Activated naive CD4-positive, alpha-beta T cell treated with anti-CD3 and anti-CD28 coated beads for 36 hours (primary cell): ENCODE measurements at regions not wholly inside any gene's neighbourhood (a gene's known extent, or its start where the extent isn't known, plus 50 kb on each side); places are given as distances from the start of the nearest gene placed in this dataset.

Source experiments
- CTCF ChIA-PET: fragments of 350-600 bp; sonication (Branson Sonifier 250); formaldehyde crosslinking; loops from one replicate; lab custom pipeline; 2021; ENCODE audit warnings: antibody characterized with exemption; lab: Charles Lee
- DNase-seq: peaks from one replicate; pipeline ENCODE4 v3.0.0-alpha.2; 2020
- H3K27ac Mint-ChIP-seq: one replicate; pipeline ENCODE4 v1.8.0; 2021; ENCODE audit warnings: mild to moderate bottlenecking, mixed read lengths
- H3K27me3 Mint-ChIP-seq: one replicate; pipeline ENCODE4 v1.8.0; 2021; ENCODE audit warnings: low read depth, mixed read lengths
- H3K36me3 Mint-ChIP-seq: one replicate; pipeline ENCODE4 v1.8.0; 2021; ENCODE audit warnings: low read depth, mixed read lengths
- H3K4me1 Mint-ChIP-seq: one replicate; pipeline ENCODE4 v1.8.0; 2021; ENCODE audit warnings: low read depth, mixed read lengths
- H3K4me3 Mint-ChIP-seq: one replicate; pipeline ENCODE4 v1.8.0; 2021; ENCODE audit warnings: mild to moderate bottlenecking, moderate library complexity, mixed read lengths
- H3K9me3 Mint-ChIP-seq: one replicate; pipeline ENCODE4 v1.8.0; 2021; ENCODE audit warnings: mixed read lengths
- intact Hi-C: fragments of 100-400 bp; cut with micrococcal nuclease; formaldehyde crosslinking; loops from one replicate; pipeline ENCODE4 v1.15.1; 2023

GRCh38 chr15:94580211-94580885 is 349.0 kb downstream of the MCTP2 start:
- peaks cover 65% of the 10 kb centered on the region for H3K27me3 Mint-ChIP-seq
- H3K9me3 Mint-ChIP-seq: no peaks in the 10 kb centered on the region
- DNase-seq: no peak
- intact Hi-C loops: loop anchor here (5.0 to 10.0 kb wide), 5 partner anchors 87 to 1777 kb away; no protein-coding TSS in a partner anchor
- H3K27ac Mint-ChIP-seq: no peak overlapping the region
- peaks cover 24% of the 10 kb centered on the region for H3K4me1 Mint-ChIP-seq
- CTCF ChIA-PET: interaction anchor here (1.5 kb wide), 1 partner anchor 8 kb away, joined by 5 read pairs; no protein-coding TSS in a partner anchor
- H3K36me3 Mint-ChIP-seq: no peaks in the 10 kb centered on the region
- H3K4me3 Mint-ChIP-seq: no peak overlapping the region

- H3K36me3 Mint-ChIP-seq: no peaks in the 10 kb centered on the region
- H3K27me3 Mint-ChIP-seq: peaks cover 71% of the 10 kb centered on the region
- DNase-seq: peak; percentile 66
- H3K27ac Mint-ChIP-seq: no peak overlapping the region
- CTCF ChIA-PET: interaction anchor here (0.6 to 1.5 kb wide), 6 partner anchors 9 to 89 kb away, joined by 3 to 5 read pairs (median 3); no protein-coding TSS in a partner anchor
- intact Hi-C loops: loop anchor here (1.0 to 10.0 kb wide), 7 partner anchors 85 to 1775 kb away; no protein-coding TSS in a partner anchor
- H3K4me3 Mint-ChIP-seq: no peak overlapping the region
- H3K9me3 Mint-ChIP-seq: no peaks in the 10 kb centered on the region
- H3K4me1 Mint-ChIP-seq: peaks cover 31% of the 10 kb centered on the region
Measured at GRCh38 chr15:94582368-94582767, 351.0 kb downstream of the MCTP2 start.

- Mint-ChIP-seq H3K4me3 (peak overlapping the region; percentile 65), H3K27ac (no peak overlapping the region), H3K4me1 (peaks cover 31% of the 10 kb centered on the region), H3K27me3 (peaks cover 76% of the 10 kb centered on the region), H3K9me3 (no peaks in the 10 kb centered on the region), H3K36me3 (no peaks in the 10 kb centered on the region)
- intact Hi-C loops: loop anchor here (1.0 to 10.0 kb wide), 8 partner anchors 25 to 1772 kb away; partner anchors contain the start of gene MCTP2
- peak; percentile 88 for DNase-seq
- CTCF ChIA-PET: no interaction called here
Measured at GRCh38 chr15:94584833-94585244, 353.5 kb downstream of the MCTP2 start.

GRCh38 chr15:94586099-94586498 is 354.7 kb downstream of the MCTP2 start:
- Mint-ChIP-seq H3K9me3 (no peaks in the 10 kb centered on the region), H3K4me1 (peaks cover 31% of the 10 kb centered on the region), H3K36me3 (no peaks in the 10 kb centered on the region), H3K27me3 (peaks cover 74% of the 10 kb centered on the region), H3K4me3 (no peak overlapping the region), H3K27ac (no peak overlapping the region)
- no peak for DNase-seq
- CTCF ChIA-PET: no interaction called here
- intact Hi-C loops: loop anchor here (5.0 to 10.0 kb wide), 3 partner anchors 281 to 439 kb away; partner anchors contain the start of gene MCTP2

GRCh38 chr15:94587113-94587512 is 355.8 kb downstream of the MCTP2 start:
- H3K9me3 Mint-ChIP-seq: no peaks in the 10 kb centered on the region
- H3K36me3 Mint-ChIP-seq: no peaks in the 10 kb centered on the region
- H3K27ac Mint-ChIP-seq: no peak overlapping the region
- H3K4me1 Mint-ChIP-seq: peaks cover 29% of the 10 kb centered on the region
- intact Hi-C loops: loop anchor here (5.0 to 10.0 kb wide), 3 partner anchors 282 to 438 kb away; partner anchors contain the start of gene MCTP2
- H3K4me3 Mint-ChIP-seq: no peak overlapping the region
- H3K27me3 Mint-ChIP-seq: peaks cover 69% of the 10 kb centered on the region
- CTCF ChIA-PET: no interaction called here
- no peak for DNase-seq

- H3K27me3 Mint-ChIP-seq: peaks cover 68% of the 10 kb centered on the region
Measured at GRCh38 chr15:94588993-94589392, 357.6 kb downstream of the MCTP2 start.

GRCh38 chr15:94592495-94592894 is 361.1 kb downstream of the MCTP2 start:
- no peaks in the 10 kb centered on the region for H3K9me3 Mint-ChIP-seq
- H3K36me3 Mint-ChIP-seq: no peaks in the 10 kb centered on the region
- no peak overlapping the region for H3K4me3 Mint-ChIP-seq
- no peak overlapping the region for H3K27ac Mint-ChIP-seq
- DNase-seq: no peak
- CTCF ChIA-PET: no interaction called here
- H3K4me1 Mint-ChIP-seq: no peaks in the 10 kb centered on the region
- H3K27me3 Mint-ChIP-seq: peaks cover 71% of the 10 kb centered on the region
- intact Hi-C loops: no loop called here

More at GRCh38 chr15:94588993-94589392, 357.6 kb downstream of the MCTP2 start:
- DNase-seq: no peak
- Mint-ChIP-seq H3K4me1 (peaks cover 21% of the 10 kb centered on the region), H3K4me3 (no peak overlapping the region), H3K36me3 (no peaks in the 10 kb centered on the region), H3K9me3 (no peaks in the 10 kb centered on the region), H3K27ac (no peak overlapping the region)
- CTCF ChIA-PET: no interaction called here
- intact Hi-C loops: loop anchor here (5.0 to 10.0 kb wide), 3 partner anchors 284 to 436 kb away; partner anchors contain the start of gene MCTP2

GRCh38 chr15:94596707-94597106 is 365.3 kb downstream of the MCTP2 start:
- Mint-ChIP-seq H3K9me3 (no peaks in the 10 kb centered on the region), H3K4me3 (no peak overlapping the region), H3K4me1 (no peaks in the 10 kb centered on the region), H3K27me3 (peaks cover 62% of the 10 kb centered on the region), H3K27ac (no peak overlapping the region), H3K36me3 (no peaks in the 10 kb centered on the region)
- CTCF ChIA-PET: no interaction called here
- no peak for DNase-seq
- intact Hi-C loops: no loop called here

- Mint-ChIP-seq H3K4me3 (no peak overlapping the region), H3K27me3 (peaks cover 53% of the 10 kb centered on the region), H3K4me1 (no peaks in the 10 kb centered on the region), H3K9me3 (no peaks in the 10 kb centered on the region), H3K36me3 (no peaks in the 10 kb centered on the region), H3K27ac (no peak overlapping the region)
- intact Hi-C loops: no loop called here
- CTCF ChIA-PET: no interaction called here
- no peak for DNase-seq
Measured at GRCh38 chr15:94600505-94600904, 369.1 kb downstream of the MCTP2 start.

GRCh38 chr15:94602754-94603470 is 371.6 kb downstream of the MCTP2 start:
- DNase-seq: no peak
- CTCF ChIA-PET: no interaction called here
- H3K4me3 Mint-ChIP-seq: no peak overlapping the region
- peaks cover 56% of the 10 kb centered on the region for H3K27me3 Mint-ChIP-seq
- H3K36me3 Mint-ChIP-seq: no peaks in the 10 kb centered on the region
- no peak overlapping the region for H3K27ac Mint-ChIP-seq
- H3K4me1 Mint-ChIP-seq: peaks cover 8% of the 10 kb centered on the region
- no peaks in the 10 kb centered on the region for H3K9me3 Mint-ChIP-seq
- intact Hi-C loops: no loop called here

GRCh38 chr15:94606286-94606685 is 374.9 kb downstream of the MCTP2 start:
- Mint-ChIP-seq H3K9me3 (no peaks in the 10 kb centered on the region), H3K36me3 (no peaks in the 10 kb centered on the region), H3K4me1 (peaks cover 8% of the 10 kb centered on the region), H3K4me3 (no peak overlapping the region), H3K27ac (no peak overlapping the region), H3K27me3 (peaks cover 53% of the 10 kb centered on the region)
- intact Hi-C loops: no loop called here
- DNase-seq: no peak
- CTCF ChIA-PET: no interaction called here

- H3K36me3 Mint-ChIP-seq: no peaks in the 10 kb centered on the region
- H3K27ac Mint-ChIP-seq: no peak overlapping the region
- CTCF ChIA-PET: no interaction called here
- no peak overlapping the region for H3K4me3 Mint-ChIP-seq
- peaks cover 8% of the 10 kb centered on the region for H3K4me1 Mint-ChIP-seq
- H3K9me3 Mint-ChIP-seq: no peaks in the 10 kb centered on the region
- H3K27me3 Mint-ChIP-seq: peaks cover 54% of the 10 kb centered on the region
- intact Hi-C loops: no loop called here
- DNase-seq: peak; percentile 14
Measured at GRCh38 chr15:94607176-94607654, 375.9 kb downstream of the MCTP2 start.
